Mesenchymal stem cell (in vitro differentiated cells and primary cell): ENCODE measurements at regions not wholly inside any gene's neighbourhood (a gene's known extent, or its start where the extent isn't known, plus 50 kb on each side); places are given as distances from the start of the nearest gene placed in this dataset.

Experiments
- DNase-seq: peaks from one replicate; pipeline ENCODE4 v3.0.0-alpha.2; 2013
- H2AFZ ChIP-seq: one replicate; pipeline ENCODE4 v1.6.1; 2013; ENCODE audit warnings: low read depth, mild to moderate bottlenecking, control low read depth, inconsistent platforms, low read length, moderate library complexity
- H2AK5ac ChIP-seq: 2 replicates; pipeline ENCODE4 v1.6.1; 2013; ENCODE audit warnings: low read length, moderate library complexity, mild to moderate bottlenecking, inconsistent platforms; ENCODE audit not compliant: severe bottlenecking
- H2BK120ac ChIP-seq: one replicate; pipeline ENCODE4 v1.6.1; 2013; ENCODE audit warnings: low read depth, mild to moderate bottlenecking, inconsistent platforms, low read length, moderate library complexity
- H2BK12ac ChIP-seq, 2 experiments: one replicate each; pipeline ENCODE4 v1.6.1; 2013; ENCODE audit warnings: inconsistent platforms in 2 of 2, low read length in 2 of 2, mild to moderate bottlenecking in 2 of 2, moderate library complexity in 2 of 2, control low read depth in 1 of 2
- H2BK15ac ChIP-seq: one replicate; pipeline ENCODE4 v1.6.1; 2013; ENCODE audit warnings: mild to moderate bottlenecking, low read depth, inconsistent platforms; ENCODE audit not compliant: poor library complexity, severe bottlenecking
- H2BK5ac ChIP-seq: 2 replicates; pipeline ENCODE4 v1.6.1; 2013; ENCODE audit warnings: low read depth, mild to moderate bottlenecking, low read length, control low read depth, inconsistent platforms; ENCODE audit not compliant: poor library complexity, severe bottlenecking
- H3K14ac ChIP-seq, 2 experiments: one replicate each; pipeline ENCODE4 v1.6.1; 2013; ENCODE audit warnings: inconsistent platforms in 2 of 2, low read length in 2 of 2, control low read depth in 1 of 2, mild to moderate bottlenecking in 1 of 2, moderate library complexity in 1 of 2
- H3K18ac ChIP-seq, 2 experiments: one replicate each; pipeline ENCODE4 v1.6.1; 2013; ENCODE audit warnings: inconsistent platforms in 2 of 2, low read length in 2 of 2, control low read depth in 1 of 2, low read depth in 1 of 2, mild to moderate bottlenecking in 1 of 2
- H3K23ac ChIP-seq, 2 experiments: one replicate each; pipeline ENCODE4 v1.6.1; 2013; ENCODE audit warnings: inconsistent platforms in 2 of 2, low read length in 2 of 2, mild to moderate bottlenecking in 2 of 2, moderate library complexity in 2 of 2, control low read depth in 1 of 2
- H3K27ac ChIP-seq: 2 replicates; pipeline ENCODE4 v1.5.1; 2013; ENCODE audit warnings: mild to moderate bottlenecking, moderate library complexity, low read length, control low read depth, inconsistent platforms; ENCODE audit not compliant: poor library complexity, severe bottlenecking
- H3K27me3 ChIP-seq, 2 experiments: 2 replicates each; pipeline versions ENCODE4 v1.6.1 to v1.7.0; 2013; ENCODE audit warnings: low read length in 2 of 2, mild to moderate bottlenecking in 2 of 2, moderate library complexity in 2 of 2, control low read depth in 1 of 2, inconsistent platforms in 1 of 2; ENCODE audit not compliant: control insufficient read depth in 1 of 2, insufficient read depth in 1 of 2
- H3K36me3 ChIP-seq, 2 experiments: 2 replicates each; pipeline versions ENCODE4 v1.6.1 to v1.7.0; 2013; ENCODE audit warnings: low read length in 2 of 2, control low read depth in 1 of 2, inconsistent platforms in 1 of 2, low read depth in 1 of 2, mild to moderate bottlenecking in 1 of 2; ENCODE audit not compliant: insufficient read depth in 2 of 2, control insufficient read depth in 1 of 2
- H3K4ac ChIP-seq, 2 experiments: one replicate each; pipeline ENCODE4 v1.6.1; 2013; ENCODE audit warnings: inconsistent platforms in 2 of 2, low read length in 2 of 2, mild to moderate bottlenecking in 2 of 2, moderate library complexity in 2 of 2, control low read depth in 1 of 2, low read depth in 1 of 2
- H3K4me1 ChIP-seq: 2 replicates; pipeline ENCODE4 v1.6.1; 2013; ENCODE audit warnings: low read depth, low read length, control low read depth; ENCODE audit not compliant: control insufficient read depth, insufficient read depth
- H3K4me2 ChIP-seq: 2 replicates; pipeline ENCODE4 v1.6.1; 2013; ENCODE audit warnings: low read length, mild to moderate bottlenecking, inconsistent platforms; ENCODE audit not compliant: poor library complexity, severe bottlenecking
- H3K4me3 ChIP-seq, 2 experiments: 2 replicates each; pipeline versions ENCODE4 v1.5.1 to v1.7.0; 2013; ENCODE audit warnings: low read length in 2 of 2, mild to moderate bottlenecking in 2 of 2, control low read depth in 1 of 2, low read depth in 1 of 2; ENCODE audit not compliant: insufficient read depth in 1 of 2
- H3K79me1 ChIP-seq: replicated peaks from 2 replicates; pipeline ENCODE4 v1.6.1; 2013; ENCODE audit warnings: mild to moderate bottlenecking, control low read depth, low read length, inconsistent platforms; ENCODE audit not compliant: poor library complexity, severe bottlenecking
- H3K9ac ChIP-seq: 2 replicates; pipeline ENCODE4 v1.7.0; 2013; ENCODE audit warnings: mild to moderate bottlenecking, low read length, moderate library complexity
- H3K9me3 ChIP-seq: 2 replicates; pipeline ENCODE4 v1.7.0; 2013; ENCODE audit warnings: mild to moderate bottlenecking, low read length; ENCODE audit not compliant: control insufficient read depth
- H4K8ac ChIP-seq: one replicate; pipeline ENCODE4 v1.6.1; 2013; ENCODE audit warnings: inconsistent platforms, mild to moderate bottlenecking, low read length, moderate library complexity
- H4K91ac ChIP-seq: one replicate; pipeline ENCODE4 v1.6.1; 2013; ENCODE audit warnings: mild to moderate bottlenecking, low read length, inconsistent platforms
- WGBS: methylation state at CpG from one replicate; pipeline ENCODE4 v1.1.7; 2013; ENCODE audit warnings: mixed read lengths; 5-methylcytosine and 5-hydroxymethylcytosine counted together

- Histone ChIP-seq H3K79me1 (no peaks in the 10 kb centered on the region), H3K9ac (no peak overlapping the region), H2BK5ac (no peak overlapping the region), H2BK12ac (no peak overlapping the region), H3K4me3 (no peak overlapping the region), H3K36me3 (no peaks in the 10 kb centered on the region), H3K4me1 (no peaks in the 10 kb centered on the region), H4K8ac (no peak overlapping the region), H2BK120ac (no peak overlapping the region), H3K14ac (no peak overlapping the region), H3K4ac (no peak overlapping the region), H3K4me2 (no peak overlapping the region), H2AK5ac (no peak overlapping the region), H3K27me3 (peaks cover 0 to 6% of the 10 kb centered on the region in 2 experiments), H3K18ac (no peak overlapping the region), H3K27ac (no peak overlapping the region), H3K23ac (no peak overlapping the region), H3K9me3 (no peaks in the 10 kb centered on the region), H2AFZ (no peak overlapping the region), H2BK15ac (no peak overlapping the region), H4K91ac (peak overlapping the region; percentile 35)
- WGBS: 77% methylated on average over 3 of the region's 3 CpGs
- no peak for DNase-seq
Observed at GRCh38 chr19:28514166-28514565, 698.8 kb downstream of the UQCRFS1 start.

GRCh38 chr19:28511655-28512054 lies 701.3 kb downstream of the UQCRFS1 start:
- WGBS: no CpG with 5 or more reads among the region's 1 CpG
- H3K4me1 ChIP-seq: no peaks in the 10 kb centered on the region
- H4K91ac ChIP-seq: no peak overlapping the region
- no peak overlapping the region for H2AK5ac ChIP-seq
- H3K4me3 ChIP-seq: no peak overlapping the region
- H3K14ac ChIP-seq: no peak overlapping the region
- H2BK12ac ChIP-seq: no peak overlapping the region
- no peak overlapping the region for H3K27ac ChIP-seq
- H3K36me3 ChIP-seq: no peaks in the 10 kb centered on the region
- no peak overlapping the region for H4K8ac ChIP-seq
- no peak overlapping the region for H2BK120ac ChIP-seq
- H3K9me3 ChIP-seq: no peaks in the 10 kb centered on the region
- H3K18ac ChIP-seq: no peak overlapping the region
- H2AFZ ChIP-seq: no peak overlapping the region
- no peak overlapping the region for H3K23ac ChIP-seq
- no peak for DNase-seq
- no peak overlapping the region for H3K4ac ChIP-seq
- no peaks in the 10 kb centered on the region for H3K79me1 ChIP-seq
- H3K27me3 ChIP-seq: peaks cover 0 to 19% of the 10 kb centered on the region in 2 experiments
- no peak overlapping the region for H2BK15ac ChIP-seq
- no peak overlapping the region for H2BK5ac ChIP-seq
- no peak overlapping the region for H3K4me2 ChIP-seq
- no peak overlapping the region for H3K9ac ChIP-seq

- Histone ChIP-seq H3K4me1 (no peaks in the 10 kb centered on the region), H3K18ac (no peak overlapping the region)
Observed at GRCh38 chr19:28509079-28509895, 703.7 kb downstream of the UQCRFS1 start.

GRCh38 chr19:28508666-28509065 lies 704.3 kb downstream of the UQCRFS1 start:
- Histone ChIP-seq H2BK12ac (no peak overlapping the region), H2AFZ (no peak overlapping the region), H3K14ac (no peak overlapping the region), H3K23ac (no peak overlapping the region), H3K4ac (no peak overlapping the region), H3K9me3 (no peaks in the 10 kb centered on the region), H3K4me3 (no peak overlapping the region), H2AK5ac (no peak overlapping the region), H4K91ac (no peak overlapping the region), H3K4me2 (no peak overlapping the region), H3K27me3 (peaks cover 0 to 25% of the 10 kb centered on the region in 2 experiments), H3K9ac (no peak overlapping the region), H3K4me1 (no peaks in the 10 kb centered on the region), H2BK5ac (no peak overlapping the region), H2BK120ac (no peak overlapping the region), H3K36me3 (no peaks in the 10 kb centered on the region), H4K8ac (no peak overlapping the region), H3K18ac (no peak overlapping the region), H3K27ac (no peak overlapping the region), H2BK15ac (no peak overlapping the region), H3K79me1 (no peaks in the 10 kb centered on the region)
- WGBS: 88% methylated on average over 3 of the region's 3 CpGs
- DNase-seq: no peak

More at GRCh38 chr19:28509079-28509895, 703.7 kb downstream of the UQCRFS1 start:
- H3K4ac ChIP-seq: no peak overlapping the region
- no peak overlapping the region for H3K9ac ChIP-seq
- DNase-seq: no peak
- no peak overlapping the region for H2BK15ac ChIP-seq
- H3K14ac ChIP-seq: no peak overlapping the region
- H2BK12ac ChIP-seq: no peak overlapping the region
- H3K27ac ChIP-seq: no peak overlapping the region
- H3K36me3 ChIP-seq: no peaks in the 10 kb centered on the region
- no peaks in the 10 kb centered on the region for H3K9me3 ChIP-seq
- H3K27me3 ChIP-seq: peaks cover 0 to 23% of the 10 kb centered on the region in 2 experiments
- H3K4me2 ChIP-seq: no peak overlapping the region
- H3K4me3 ChIP-seq: no peak overlapping the region
- no peak overlapping the region for H2AFZ ChIP-seq
- 89% methylated on average over 15 of the region's 15 CpGs for WGBS
- no peak overlapping the region for H2AK5ac ChIP-seq
- H2BK120ac ChIP-seq: no peak overlapping the region
- no peak overlapping the region for H2BK5ac ChIP-seq
- no peaks in the 10 kb centered on the region for H3K79me1 ChIP-seq
- H3K23ac ChIP-seq: no peak overlapping the region
- H4K91ac ChIP-seq: no peak overlapping the region
- H4K8ac ChIP-seq: no peak overlapping the region
